GM18511 (cell line): ENCODE measurements at regions not wholly inside any gene's neighbourhood (a gene's known extent, or its start where the extent isn't known, plus 50 kb on each side); places are given as distances from the start of the nearest gene placed in this dataset.
"Not testable (repeated sequence)": the region's sequence is repeated elsewhere in the genome, so short reads cannot be mapped to it uniquely, and the experiment has no call there.

Experiments
- ATAC-seq: cut with Tn5 transposase; IDR thresholded peaks from one replicate; pipeline ENCODE4 v1.9.1; 2021; ENCODE audit warnings: mild to moderate bottlenecking, moderate library complexity; ENCODE audit not compliant: unreplicated experiment

DNA sequence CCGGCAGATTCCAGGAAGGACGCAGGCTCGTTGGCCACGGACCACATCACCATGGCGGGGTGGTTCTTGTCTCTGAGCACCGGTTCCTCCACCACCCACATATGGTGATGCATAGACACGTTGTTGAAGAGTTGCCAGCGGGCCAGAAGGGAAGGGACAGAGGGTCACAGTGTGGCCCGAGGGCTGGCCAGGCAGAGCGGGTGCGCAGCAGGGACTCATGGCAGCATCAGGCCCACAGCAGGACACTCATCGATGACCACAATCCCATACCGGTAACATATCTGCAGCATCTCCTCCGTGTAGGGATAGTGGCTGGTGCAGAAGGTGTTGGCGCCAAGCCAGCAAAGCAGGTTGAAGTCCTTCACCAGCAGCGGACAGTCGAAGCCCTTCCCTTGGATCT is 469.2 kb upstream of the FAM174A start:
- not testable (repeated sequence) for ATAC-seq

DNA sequence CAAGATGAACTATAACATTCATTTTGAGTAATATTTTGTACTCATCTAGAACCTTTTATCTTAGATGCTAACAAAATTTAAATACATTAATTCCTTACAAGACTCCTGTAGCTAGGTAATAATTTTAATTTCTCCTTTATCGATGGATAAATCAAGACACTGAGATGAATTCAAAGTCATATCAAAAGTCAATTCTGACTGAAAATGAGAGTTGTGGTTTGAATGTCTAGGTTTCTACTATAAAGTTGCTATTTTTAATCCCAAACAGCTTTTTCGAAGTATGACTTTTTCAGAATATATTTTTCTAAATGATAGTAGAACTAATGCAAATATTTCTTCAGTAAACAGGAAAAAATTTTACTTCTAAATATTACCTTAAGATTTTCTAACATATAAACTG is 491.7 kb upstream of the FAM174A start:
- peak; percentile 63 for ATAC-seq

DNA sequence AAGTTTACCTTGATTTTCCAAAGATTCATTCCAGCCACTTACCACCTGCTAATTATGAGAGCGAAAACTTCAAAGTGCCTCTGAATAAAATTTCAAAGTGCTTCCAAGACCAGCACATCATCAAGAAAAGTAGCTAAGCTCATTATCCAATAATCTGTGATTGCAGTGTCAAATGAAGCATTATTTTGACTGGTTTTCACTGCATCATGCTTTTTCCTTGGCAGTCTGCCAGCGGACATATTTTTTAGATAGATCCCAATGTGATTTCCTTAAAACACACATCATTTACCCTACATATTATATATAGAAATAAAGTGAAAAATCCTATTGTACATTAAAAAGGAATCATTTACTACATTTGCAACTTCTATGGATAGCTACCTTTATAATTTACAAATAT is 508.6 kb upstream of the FAM174A start:
- ATAC-seq: no peak

DNA sequence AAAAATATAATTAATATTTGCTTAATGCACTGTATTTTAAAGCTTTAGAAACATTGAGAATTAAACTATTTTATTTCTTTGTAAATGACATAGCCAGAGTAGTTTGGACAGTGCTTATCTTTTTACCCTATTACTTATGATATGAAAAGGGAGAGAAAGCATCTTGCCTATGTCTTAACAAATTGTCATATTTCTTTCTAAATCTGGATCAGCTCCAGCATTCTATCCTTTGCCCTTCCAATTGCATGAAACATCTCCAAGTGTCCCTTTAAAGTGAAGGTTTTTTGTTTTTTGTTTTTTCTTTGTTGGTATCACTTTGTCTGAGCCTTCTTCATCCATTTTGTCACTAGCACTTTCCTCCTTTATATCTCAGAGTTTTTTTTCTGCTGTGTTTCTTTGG is 511.6 kb upstream of the FAM174A start:
- no peak for ATAC-seq

DNA sequence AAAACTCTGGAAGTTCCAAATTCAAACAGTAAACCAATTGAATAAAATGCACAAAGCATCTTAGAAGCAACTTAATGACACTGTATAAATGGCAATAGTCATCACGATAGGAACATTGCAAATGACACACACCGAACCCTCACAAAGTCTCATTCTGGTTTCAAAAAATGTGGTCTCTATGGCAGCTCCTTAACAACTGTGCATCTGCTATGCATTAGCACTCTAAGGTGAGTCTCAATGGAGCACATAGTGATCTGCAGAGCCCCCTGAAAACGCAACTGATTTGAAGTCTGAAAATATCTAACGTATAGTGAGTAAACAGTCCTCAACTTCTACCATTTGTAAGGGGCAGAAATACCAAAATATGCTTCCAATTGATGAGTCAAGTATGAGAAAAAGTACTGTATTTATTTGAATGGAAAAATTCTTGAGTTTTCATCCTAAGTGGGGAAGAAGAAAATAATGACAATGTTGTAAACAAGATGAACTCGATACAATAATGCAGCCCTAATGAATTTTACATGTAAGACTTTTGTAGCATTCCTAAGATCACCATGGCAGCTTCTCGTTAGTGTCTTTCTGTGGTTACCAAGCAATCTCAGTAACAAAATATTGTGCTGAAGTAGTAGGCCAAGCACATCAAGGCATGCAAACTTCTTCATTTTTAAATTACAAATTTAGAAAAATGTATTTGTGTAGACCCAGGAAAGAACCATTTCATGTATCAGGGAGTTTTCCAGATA is 517.5 kb upstream of the FAM174A start:
- ATAC-seq: no peak

DNA sequence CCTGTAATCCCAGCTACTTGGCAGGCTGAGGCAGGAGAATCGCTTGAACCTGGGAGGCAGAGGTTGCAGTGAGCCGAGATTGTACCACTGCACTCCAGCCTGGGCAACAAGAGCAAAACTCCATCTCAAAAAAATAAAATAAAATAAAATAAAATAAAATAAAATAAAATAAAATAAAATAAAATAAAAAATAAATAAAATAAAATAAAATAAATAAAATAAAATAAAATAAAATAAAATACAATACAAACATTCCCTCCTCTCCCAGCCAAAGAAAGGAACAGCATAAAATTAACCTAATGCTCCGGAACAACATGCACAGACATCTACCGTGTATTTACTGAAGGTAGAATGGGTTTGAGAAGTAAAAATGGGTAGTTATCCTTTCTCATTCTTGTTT is 521.9 kb upstream of the FAM174A start:
- ATAC-seq: not testable (repeated sequence)

DNA sequence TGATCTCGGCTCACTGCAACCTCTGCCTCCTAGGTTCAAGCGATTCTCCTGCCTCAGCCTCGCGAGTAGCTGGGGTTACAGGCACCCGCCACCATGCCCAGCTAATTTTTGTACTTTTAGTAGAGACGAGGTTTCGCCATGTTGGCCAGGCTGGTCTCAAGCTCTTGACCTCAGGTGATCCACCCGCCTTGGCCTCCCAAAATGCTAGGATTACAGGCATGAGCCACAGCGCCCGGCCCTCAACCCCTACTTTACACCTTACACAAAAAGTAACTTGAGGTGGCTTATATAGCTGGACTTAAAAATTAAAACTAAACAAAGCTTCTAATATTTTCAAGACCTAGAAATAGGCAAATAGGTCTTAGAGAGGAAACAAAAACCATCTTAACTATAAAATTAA is 524.0 kb upstream of the FAM174A start:
- ATAC-seq: not testable (repeated sequence)

DNA sequence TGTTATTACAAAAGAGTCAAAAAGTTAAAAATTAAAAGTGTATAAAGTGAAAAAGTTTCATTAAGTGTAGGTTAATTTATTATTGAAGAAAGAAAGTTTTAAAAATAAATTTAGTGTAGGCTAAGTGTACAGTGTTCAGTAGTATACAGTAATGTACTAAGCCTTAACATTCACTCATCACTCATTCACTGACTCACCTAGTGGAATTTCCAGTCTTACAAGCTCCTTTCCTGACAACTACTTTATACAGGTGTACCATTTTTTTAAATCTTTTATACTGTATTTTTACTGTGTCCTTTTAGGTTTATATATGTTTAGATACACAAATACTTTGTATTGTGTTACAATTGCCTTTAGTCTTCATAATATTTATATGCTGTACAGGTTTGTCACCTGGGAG is 530.2 kb upstream of the FAM174A start:
- ATAC-seq: no peak

DNA sequence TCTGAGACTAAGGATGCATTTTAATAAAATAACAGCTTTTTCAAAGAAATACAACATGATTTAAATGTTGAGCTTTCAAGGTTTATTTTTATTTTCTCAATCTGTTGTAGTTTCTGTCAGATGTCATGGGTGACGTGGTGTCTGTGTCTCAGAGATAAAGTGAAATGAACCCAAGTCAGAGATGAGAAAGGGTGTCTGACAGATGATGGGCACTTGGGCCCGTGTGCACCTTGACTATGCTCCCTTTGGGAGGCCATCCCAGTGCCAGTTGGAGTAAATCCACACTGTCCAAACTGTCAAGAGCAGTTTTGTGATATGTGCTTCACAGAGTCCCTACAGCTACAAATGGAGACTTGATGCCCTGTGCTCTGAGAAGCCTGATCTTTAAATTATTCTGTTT is 536.9 kb upstream of the FAM174A start:
- ATAC-seq: no peak

DNA sequence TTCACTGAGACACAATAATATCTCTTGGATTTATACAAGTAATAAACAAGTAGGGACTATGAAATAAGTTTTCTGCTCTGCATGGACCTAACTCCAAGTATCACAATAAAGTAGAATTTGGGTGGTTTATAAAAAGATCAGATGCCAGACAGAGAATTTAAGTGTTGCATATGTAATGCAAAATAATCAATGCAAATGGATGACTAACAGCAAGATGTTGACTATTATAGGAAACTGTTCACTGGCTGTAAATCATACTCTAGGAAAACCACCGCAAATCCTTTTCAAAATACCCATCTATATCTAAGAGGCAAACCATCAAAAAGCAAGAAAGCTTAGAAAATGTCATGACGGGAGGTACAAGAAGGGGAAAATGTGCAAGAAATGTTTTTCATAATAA is 539.8 kb upstream of the FAM174A start:
- no peak for ATAC-seq

DNA sequence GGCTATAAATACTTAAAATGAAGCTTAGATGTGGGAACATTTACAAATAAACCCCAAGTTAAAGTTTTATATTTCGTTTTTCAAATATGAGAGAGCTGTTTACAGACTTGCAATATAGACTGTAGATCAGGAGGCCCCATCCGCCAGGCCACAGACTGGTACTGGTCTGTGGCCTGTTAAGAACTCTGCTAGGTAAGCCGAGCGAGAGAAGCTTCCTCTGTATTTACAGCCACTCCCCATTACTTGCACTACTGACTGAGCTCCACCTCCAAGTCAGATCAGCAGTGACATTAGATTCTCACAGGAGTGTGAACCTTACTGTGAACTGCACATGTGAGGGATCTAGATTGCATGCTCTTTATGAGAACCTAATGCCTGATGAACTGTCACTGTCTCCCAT is 561.4 kb upstream of the FAM174A start:
- no peak for ATAC-seq

DNA sequence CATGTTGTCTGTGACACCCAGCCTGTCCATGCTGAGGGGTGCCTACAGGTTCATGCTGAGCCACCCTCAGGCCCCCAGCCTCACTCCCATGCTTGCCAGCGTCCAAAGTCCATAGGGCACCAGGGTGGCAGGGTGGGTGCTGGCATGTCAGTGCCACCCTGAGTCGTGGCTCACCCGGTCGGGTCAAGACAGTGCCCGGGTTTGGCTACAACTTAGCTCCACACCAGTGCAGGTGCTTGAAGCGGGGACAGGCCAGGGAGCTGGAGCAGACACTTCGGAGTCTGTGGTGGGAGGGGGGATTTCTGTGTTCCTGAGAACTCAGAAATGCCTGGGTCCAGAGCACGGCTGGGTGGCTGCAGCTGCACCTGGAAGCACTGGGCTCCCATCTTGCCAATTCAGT is 579.2 kb upstream of the FAM174A start:
- ATAC-seq: no peak

DNA sequence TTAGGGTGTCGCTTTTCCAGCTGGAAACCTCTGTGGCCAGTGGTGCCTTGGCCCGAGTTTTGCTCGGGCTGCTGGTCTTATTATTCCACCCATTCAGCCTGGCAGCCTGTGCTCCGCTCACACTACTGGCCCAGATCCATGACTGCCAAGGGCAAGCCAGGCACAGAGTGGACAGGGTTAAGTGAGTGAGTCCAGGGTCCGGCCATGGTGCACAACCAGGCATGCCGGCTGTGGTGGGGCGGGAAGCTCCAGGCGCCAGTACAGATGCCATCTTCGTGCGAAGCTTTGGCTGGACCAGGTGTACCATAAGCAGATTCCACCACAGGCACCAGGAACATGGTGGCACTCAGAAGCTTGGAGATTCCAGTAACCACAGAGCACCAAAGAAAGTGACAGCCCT is 580.2 kb upstream of the FAM174A start:
- ATAC-seq: no peak

DNA sequence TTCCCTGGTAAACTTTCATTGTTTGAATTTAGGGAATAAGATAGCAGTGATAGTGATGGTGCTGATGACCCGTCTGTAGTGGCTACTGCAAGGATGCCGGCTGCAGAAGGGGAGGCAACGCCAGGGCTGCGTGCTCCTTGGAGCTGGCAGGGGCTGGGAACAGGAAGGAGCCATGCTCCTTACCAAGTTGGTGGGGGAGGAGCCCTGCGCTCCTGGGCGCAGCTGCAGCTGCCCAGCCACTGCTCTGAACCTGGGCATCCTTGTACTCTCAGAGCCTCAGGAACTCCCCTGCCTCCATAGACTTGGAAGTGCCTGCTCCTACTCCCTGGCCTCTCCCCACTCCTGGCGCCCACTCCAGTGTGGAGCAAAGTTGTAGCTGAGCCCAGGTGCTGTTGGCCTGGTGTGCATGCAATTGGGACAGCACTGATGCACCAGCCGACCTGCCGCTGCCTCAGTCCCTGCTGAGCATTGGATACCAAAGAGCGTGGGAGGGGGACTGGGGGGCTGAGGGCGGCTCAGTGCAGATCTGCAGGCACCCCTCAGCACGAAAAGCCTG is 585.1 kb upstream of the FAM174A start:
- ATAC-seq: no peak

DNA sequence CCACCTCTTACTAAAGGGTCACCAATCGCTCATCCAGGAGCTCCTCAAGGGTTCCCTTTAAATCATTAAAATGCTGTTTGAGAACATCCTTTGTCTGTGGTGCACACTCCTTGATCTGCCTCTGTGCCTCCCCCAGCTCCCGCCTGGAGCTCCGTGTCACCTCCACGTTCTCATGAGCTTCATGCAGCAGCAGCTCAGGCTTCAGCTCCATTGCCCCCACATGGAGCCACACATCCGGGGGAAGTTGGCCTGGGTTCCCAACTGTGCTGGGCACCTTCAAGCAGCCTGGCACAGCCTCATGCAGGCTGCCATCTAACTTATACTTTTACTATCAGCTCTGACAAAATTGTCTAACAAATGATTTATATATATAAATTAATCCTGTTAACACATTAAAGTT is 585.8 kb upstream of the FAM174A start:
- ATAC-seq: no peak

DNA sequence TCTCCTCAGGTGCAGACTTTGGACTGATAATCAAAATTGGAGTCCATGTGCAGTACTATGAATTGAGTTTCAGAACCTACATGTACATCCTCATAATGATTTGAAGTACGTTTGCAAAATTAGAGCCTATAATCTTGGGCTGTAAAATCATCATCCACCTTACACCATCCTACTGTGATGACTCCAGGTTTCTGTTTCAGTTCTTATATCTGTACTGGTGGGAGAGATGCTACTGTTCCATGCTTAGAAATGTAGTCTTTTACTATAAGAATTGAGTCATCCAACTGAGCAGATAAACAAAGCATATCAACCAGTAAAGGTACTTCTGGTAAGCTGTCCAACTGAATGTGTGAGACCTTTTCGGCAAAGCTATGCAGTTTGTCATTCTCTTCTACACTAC is 586.3 kb upstream of the FAM174A start:
- peak; percentile 53 for ATAC-seq

DNA sequence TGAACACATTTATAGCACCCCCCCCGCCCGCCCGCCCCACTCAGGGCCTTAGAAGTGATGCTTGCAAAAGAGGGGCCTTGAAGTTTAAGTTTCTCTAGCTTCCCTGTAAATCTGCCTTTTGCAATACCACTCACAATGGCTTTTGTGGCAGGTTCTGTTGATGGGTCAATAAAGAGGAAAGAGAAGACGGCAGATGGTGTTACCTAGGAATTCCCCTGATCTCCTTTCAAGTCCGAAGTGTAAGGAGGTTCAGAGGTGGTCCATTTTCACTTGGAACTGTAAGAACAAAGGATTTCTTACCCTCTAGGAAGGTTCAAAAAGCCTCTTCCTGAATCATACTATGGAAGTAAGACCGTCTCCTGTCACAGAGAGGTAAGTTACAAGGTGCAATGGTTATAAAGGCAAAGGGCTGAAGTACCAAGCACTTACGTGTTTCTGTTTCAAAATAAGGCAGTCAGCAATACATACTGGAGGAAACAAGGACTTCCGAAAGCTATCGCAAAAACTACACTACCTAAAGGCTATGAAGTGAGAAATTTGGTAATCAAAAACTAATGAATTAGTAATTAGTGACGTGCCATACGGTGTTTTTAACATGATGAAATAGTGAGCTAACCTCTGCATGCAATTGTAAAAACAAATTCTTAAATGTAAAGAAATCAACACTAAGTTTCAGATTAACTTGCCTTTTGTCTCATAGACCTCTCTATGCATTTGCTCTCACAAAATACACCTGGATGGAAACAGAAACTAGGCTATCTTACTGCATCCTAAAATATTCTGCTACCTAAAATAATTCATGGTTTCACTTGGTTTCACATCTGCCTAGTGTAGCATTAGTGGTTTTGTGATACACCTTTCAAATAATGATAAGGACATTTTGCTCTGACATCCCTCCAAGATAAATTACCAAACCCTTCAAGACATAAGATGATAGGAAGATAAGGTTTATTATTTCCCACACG is 589.4 kb upstream of the FAM174A start:
- peak; percentile 71 for ATAC-seq

DNA sequence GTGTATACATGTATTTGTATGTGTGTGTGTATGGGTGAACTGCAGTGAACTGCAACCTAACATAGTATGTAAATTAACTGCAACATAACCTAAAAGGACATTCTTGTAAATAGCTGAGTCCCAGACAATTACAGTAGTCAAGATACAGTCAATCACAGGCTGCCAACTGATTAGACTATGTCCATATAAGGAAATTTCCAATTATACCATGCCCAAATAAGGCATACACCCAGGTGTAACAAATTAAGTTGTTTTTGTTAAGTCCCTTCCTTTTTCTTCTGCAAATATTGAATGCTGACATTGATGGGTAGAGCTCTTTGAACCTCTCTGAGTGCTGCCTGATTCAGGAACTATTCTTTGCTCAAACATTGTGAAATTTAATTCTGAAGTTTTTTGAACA is 594.6 kb upstream of the FAM174A start:
- no peak for ATAC-seq

DNA sequence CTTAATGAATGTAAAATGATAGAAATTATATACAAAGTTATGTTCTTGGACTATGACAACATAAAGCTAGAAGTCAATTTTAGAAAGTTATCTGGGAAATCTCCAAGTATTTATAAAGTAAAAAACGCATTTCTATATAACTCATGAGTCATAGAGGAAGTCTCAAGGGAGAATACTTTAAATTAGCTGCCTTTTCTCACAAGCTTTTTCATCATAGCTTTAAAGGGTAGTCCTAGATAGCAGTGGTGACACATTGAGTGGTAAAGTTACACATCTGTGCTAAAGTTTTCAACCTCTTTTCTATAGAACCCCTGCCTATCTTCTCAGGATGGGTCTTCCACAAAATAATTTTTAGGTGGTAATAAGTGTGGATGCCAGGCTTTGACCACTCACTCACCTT is 598.3 kb upstream of the FAM174A start:
- no peak for ATAC-seq

DNA sequence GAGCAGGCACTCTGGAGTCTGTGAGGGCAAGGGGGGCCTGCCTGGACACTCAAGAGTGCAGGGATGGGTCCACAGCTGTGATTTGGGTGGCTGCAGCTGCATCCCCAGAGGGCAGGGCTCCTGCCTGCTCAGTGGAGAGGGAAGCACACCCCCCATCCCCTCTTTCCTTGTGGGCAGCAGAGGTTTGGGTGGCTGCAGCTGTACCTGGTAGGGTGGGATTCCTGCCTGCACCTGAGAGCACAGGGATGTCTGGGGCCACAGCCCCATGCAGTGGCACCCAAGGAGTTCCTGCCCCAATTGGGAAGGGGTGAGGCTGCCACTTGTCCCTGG is 605.4 kb upstream of the FAM174A start:
- ATAC-seq: no peak

DNA sequence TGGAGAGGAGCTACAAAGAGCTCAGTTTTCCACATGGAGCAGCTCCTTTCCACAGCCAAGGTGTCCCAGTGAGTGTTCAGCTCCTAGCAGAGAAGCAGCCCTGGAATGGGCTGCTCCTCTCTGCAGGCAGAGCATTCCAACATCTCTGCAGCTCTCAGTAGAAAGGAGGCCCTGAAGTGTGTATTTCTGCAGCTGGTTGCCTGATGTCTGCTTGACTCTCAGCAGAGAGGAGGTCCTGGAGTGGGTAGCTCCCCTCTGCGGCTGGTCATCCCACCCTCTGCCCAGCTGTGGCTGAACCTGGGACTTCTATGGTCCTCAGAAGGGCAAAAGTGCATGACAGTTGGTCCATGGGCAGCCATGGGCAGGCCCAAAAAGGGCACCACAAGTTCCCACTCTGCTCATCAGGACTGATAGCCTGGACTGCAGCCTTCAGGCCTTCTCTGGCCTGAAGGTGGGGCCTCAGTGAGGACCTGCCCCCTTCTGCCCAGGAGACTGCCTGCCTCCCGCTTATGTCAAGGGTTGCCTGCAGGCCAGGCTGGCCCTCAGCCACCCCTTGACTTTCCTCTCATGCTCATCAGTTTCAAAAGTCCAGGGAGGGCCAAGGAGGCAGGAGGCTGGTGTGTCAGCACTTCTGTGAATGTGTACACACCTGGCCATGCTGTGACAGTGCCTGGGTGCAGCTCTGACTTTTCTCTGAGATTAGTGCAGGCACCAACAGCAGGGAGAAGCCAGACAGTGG is 605.9 kb upstream of the FAM174A start:
- no peak for ATAC-seq
